ENCODE measurements at regions not wholly inside any gene's neighbourhood (a gene's known extent, or its start where the extent isn't known, plus 50 kb on each side); places are given as distances from the start of the nearest gene placed in this dataset.
"Not testable (repeated sequence)": the region's sequence is repeated elsewhere in the genome, so short reads cannot be mapped to it uniquely, and the experiment has no call there.

GRCh38 chr18:14460364-14460763 is 83.0 kb downstream of the POTEC start:
- not testable (repeated sequence) for DNase-seq

DNA sequence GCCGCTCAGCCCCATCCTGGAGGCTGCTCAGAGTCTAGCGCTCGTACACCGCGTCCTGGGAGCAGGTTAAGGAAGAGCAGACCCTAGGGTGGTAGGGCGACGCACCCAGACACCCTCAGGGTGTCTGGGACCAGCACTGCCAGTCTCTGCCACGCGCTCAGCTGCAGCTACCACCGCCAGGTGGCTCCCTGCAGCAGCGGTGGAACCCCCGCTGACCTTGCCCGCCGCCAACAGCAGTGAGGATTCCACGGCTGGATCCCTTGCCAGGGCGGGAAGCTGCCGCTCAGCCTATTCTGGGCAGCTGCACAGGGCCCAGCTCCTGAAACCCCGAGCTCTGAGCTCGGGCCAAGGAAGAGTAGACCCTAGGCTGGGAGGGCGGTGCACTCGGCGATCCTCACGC is 83.6 kb downstream of the POTEC start:
- DNase-seq, result peak; percentile 7

DNA sequence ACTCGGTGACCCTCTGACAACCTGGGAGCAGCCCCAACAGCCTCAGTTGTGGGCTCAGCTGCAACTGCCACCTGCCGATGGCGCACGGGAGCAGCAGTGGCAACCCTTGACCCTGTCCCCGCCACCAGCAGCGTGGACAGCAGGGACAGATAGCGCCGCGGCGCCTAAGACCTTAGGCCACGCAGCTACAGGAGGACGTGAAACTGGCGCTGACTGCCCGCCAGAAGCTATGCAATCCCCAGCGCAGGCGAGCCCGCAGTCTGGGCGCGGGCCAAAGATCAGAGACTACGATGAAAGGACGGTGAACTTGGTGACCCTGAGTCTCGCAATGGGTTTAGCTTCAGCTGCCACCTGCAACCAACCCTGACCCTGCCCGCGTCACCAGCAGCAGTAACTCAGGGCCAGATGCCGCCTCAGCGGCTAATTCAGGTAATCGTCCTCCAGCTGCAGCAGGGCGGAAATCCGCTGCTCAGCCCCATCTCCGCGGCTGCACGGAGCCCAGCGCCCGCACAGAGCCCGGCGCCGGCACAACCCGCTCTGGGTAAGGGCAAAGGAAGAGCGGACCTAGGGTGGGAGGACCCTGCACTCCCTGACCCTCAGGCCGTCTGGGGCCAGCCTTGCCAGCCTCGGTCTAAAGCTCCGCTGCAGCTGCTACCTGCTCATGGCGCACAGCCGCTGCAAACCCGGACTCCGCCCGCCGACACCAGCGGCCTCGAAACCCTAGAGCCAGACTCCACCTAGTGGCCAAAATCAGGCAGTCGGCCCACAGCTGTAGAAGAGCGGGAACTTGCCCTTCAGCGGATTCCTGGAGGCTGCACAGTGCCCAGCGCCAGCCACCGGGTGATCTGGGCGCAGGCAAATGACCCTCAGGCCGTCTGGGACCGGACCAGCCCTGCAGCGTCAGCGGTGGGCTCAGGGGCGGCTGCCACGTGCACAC is 85.1 kb downstream of the POTEC start:
- peak; percentile 7 for DNase-seq

DNA sequence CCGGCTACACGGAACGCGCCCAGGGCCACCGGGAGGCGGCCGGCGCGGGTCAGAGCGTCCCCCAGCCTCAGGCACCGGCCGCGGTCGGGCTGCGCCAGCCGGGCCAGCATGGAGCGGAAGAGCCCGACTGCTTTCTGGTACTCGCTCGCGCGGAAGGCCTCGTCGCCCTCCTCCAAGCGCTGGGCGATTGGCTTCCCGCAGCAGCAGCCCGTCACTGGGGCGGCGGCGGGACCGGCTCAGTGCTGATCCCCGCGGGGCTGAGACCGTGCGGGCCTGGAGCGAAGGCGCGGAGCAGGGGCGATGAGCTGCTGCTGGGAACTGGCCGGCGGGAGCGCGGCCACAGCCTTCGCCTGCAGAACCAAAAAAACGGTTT is 92.8 kb downstream of the POTEC start:
- DNase-seq, result not testable (repeated sequence)

DNA sequence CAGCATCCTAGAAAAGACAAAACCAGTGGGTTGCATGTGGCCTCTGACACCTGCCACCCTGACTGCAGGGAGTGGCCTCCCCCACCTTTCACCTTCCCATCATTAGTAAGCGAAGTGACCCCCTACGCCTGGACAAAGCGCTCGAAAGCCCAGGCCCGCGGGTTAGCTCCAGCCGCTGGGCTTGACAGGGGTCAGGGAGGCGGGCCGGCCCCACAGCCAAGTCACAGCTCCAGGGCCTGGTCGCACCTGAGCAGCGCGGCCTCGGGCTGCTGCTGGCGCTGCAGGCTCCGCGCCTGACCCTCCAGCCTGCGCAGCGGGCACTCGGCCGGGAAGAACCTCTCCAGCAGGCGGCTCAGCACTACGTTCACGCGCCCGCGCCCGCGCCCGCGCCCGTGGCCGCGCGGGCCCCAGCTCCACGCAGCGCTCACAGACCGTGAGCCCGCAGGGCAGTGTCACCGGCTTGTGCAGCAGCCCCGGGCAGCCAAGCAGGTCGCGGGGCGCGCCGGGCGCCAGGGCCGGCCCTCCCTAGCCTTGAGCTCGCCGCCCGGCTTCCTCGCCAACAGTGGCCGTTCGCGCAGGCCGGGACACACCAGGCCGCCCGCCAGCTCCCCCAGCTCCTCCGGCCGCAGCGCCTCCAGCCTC is 93.3 kb downstream of the POTEC start:
- not testable (repeated sequence) for DNase-seq

- DNase-seq, result not testable (repeated sequence)
These were observed 94.3 kb downstream of the POTEC start for GRCh38 chr18:14449062-14449461.

- DNase-seq, result not testable (repeated sequence)
These were observed 95.7 kb downstream of the POTEC start for GRCh38 chr18:14447715-14448114.

GRCh38 chr18:14435460-14435859 is 107.9 kb downstream of the POTEC start:
- DNase-seq, result not testable (repeated sequence)

DNA sequence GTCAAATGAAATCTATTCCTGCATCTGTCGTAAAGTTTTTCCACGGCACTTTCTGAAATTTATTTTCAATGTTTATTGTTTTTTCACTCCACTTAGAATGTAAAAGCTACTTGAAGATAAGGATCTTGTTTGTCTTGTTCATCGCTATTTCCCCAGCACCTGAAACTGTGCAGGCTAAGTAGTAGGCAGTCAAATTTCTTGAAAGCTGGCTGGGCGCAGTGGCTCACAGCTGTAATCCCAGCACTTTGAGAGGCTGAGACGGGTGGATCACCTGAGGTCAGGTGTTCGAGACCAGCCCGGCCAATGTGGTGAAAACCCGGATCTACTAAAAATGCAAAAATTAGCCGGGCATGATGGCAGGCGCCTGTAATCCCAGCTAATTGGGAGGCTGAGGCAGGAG is 111.0 kb downstream of the POTEC start:
- not testable (repeated sequence) for DNase-seq

- DNase-seq, result peak; percentile 34
These were observed 112.3 kb downstream of the POTEC start for GRCh38 chr18:14431031-14431521.

- not testable (repeated sequence) for DNase-seq
These were observed 127.6 kb downstream of the POTEC start for GRCh38 chr18:14415806-14416205.

- DNase-seq, result not testable (repeated sequence)
These were observed 128.0 kb downstream of the POTEC start for GRCh38 chr18:14415399-14415798.

DNA sequence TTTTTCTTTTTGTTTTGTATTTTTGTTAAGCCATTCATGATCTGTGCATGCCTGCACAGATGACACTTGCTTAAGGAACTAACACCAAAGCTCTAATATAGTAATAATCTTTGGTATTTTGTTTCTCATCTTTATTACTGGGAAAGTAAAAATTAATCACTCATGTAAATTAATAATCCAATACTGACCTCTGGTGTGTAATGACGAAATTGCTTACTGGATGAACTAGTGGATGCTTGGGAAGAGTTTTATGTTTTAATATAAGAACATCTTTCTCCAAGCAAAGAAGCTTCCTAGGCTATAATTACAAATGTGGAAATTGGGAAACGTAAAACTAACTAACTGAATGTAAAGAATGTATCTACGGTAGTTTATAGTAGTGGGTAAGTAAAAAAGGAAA is 147.9 kb downstream of the POTEC start:
- DNase-seq, result not testable (repeated sequence)

DNA sequence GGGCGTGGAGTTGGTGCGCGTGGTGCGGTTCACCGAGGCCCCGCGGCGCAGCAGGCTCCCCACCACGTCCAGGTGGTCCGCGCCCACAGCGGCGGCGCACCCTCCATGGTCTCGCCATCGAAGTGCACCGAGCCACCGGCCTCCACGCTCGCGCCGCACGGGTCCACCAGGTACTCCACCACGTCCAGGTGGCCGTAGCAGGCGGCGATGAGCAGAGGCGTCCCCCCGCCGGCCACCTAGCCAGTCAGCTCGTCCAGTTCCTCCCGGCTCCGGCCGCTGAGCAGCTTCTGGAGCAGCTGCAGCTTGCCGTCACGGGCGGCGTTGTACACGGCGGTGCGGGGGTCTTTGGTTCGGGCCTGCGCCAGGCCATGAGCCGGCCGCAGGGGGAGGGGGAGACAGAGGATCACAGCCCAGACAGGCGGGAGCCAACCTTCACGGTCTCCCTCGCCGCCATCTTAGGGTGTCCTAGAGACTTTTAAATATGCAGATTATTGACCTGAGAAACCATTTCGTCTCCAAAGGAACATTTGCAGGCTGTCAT is 149.8 kb downstream of the POTEC start:
- not testable (repeated sequence) for DNase-seq

- not testable (repeated sequence) for DNase-seq
These were observed 150.8 kb downstream of the POTEC start for GRCh38 chr18:14392604-14393003.

- not testable (repeated sequence) for DNase-seq
These were observed 158.4 kb downstream of the POTEC start for GRCh38 chr18:14384961-14385360.

DNA sequence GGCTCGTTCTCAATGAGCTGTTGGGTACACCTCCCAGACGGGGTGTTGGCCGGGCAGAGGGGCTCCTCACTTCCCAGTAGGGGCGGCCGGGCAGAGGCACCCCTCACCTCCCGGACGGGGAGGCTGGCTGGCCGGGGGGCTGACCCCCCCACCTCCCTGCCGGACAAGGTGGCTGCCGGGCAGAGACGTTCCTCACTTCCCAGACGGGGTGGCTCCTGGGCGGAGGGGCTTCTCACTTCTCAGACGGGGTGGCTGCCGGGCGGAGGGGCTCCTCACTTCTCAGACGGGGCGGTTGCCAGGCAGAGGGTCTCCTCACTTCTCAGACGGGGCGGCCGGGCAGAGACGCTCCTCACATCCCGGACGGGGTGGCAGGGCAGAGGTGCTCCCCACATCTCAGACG is 160.7 kb downstream of the POTEC start:
- DNase-seq, result not testable (repeated sequence)

DNA sequence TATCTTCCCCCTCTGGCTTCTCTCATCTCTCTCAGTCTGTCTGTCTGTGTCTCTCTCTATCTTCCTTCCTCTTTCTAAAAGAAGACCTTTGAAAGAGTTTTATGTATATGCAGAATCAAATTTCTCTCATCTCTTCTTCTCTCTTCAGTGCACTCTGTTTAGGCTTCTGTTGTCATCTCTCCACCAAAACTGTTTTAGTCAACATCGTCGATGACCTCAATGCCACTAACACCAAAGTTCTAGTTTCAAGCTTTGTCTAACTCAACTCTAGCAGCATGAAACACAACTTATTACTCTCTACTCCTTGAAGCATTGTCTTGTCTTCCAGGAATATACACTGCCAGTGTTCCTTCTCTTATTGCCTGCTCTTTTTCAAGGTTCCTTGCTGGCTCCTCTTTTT is 163.9 kb downstream of the POTEC start:
- not testable (repeated sequence) for DNase-seq

GRCh38 chr18:14378376-14378775 is 165.0 kb downstream of the POTEC start:
- DNase-seq, result not testable (repeated sequence)

GRCh38 chr18:14361346-14361745 is 182.1 kb downstream of the POTEC start:
- not testable (repeated sequence) for DNase-seq

DNA sequence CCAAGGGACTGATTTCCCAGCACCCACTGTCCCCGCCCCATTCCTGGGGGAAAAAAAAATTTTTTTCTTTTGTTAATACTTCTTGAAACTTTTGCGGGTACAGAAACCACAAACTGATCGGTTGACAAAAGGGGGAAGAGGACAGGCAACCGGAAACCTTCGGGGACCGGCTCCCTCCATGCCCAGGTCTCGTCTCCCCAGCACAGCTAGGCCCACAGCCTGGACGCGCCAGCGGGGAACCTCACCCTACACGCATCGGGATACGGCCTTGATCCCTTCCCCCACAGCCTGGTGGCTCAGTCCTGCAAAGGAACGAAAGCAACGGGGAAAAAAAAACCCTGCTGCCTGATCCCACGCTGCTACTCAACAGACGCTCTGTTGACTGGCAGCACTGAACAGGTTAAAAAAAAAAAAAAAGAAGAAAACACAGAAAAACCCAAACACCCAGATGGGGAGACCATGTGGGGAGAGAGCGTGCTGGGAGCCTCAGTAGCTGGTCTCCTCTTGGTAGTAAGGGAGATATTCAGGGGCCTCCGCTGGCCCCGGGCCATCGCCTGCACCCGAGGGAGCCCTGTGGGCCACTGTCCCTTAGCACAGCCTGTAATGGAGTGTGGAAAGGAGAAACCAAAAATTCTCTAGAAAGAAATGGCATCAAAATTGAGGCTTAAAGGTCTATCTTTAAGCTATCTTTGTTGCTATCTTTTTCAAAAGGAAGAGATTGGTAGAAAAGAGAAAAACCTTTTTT is 185.7 kb downstream of the POTEC start:
- not testable (repeated sequence) for DNase-seq

DNA sequence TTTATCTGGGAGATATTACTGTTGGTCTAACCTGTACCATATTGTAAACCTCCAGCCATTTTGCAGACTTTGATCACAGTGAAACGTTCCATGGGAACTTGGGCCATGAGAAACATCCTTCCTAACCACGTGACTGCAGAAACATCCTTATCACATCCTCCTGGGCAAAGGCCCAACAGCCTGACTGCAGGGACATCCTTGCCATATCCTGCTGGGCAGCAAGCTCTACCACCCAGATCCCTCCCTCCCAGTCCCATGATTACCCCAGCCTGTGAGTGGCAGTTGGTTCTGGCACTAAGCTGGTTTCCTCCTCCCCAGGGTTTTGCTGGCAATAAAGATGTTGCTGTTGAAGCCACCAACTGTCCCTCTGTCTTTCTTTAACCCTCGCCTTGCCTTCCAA is 201.2 kb downstream of the POTEC start:
- DNase-seq, result not testable (repeated sequence)

GRCh38 chr18:14336017-14336416 is 203.8 kb upstream of the ZNF519 start:
- not testable (repeated sequence) for DNase-seq

Data from NCI-H748 treated with DMSO at 0.1 percent for 48 hours (cell line).